Activated naive CD4-positive, alpha-beta T cell treated with anti-CD3 and anti-CD28 coated beads for 36 hours (primary cell): ENCODE measurements at regions not wholly inside any gene's neighbourhood (a gene's known extent, or its start where the extent isn't known, plus 50 kb on each side); places are given as distances from the start of the nearest gene placed in this dataset.
"Not testable (repeated sequence)": the region's sequence is repeated elsewhere in the genome, so short reads cannot be mapped to it uniquely, and the experiment has no call there.

Experiments
- CTCF ChIA-PET: fragments of 350-600 bp; sonication (Branson Sonifier 250); formaldehyde crosslinking; loops from one replicate; lab custom pipeline; 2021; ENCODE audit warnings: antibody characterized with exemption; lab: Charles Lee
- DNase-seq: peaks from one replicate; pipeline ENCODE4 v3.0.0-alpha.2; 2020
- H3K27ac Mint-ChIP-seq: one replicate; pipeline ENCODE4 v1.8.0; 2021; ENCODE audit warnings: mild to moderate bottlenecking, mixed read lengths
- H3K27me3 Mint-ChIP-seq: one replicate; pipeline ENCODE4 v1.8.0; 2021; ENCODE audit warnings: low read depth, mixed read lengths
- H3K36me3 Mint-ChIP-seq: one replicate; pipeline ENCODE4 v1.8.0; 2021; ENCODE audit warnings: low read depth, mixed read lengths
- H3K4me1 Mint-ChIP-seq: one replicate; pipeline ENCODE4 v1.8.0; 2021; ENCODE audit warnings: low read depth, mixed read lengths
- H3K4me3 Mint-ChIP-seq: one replicate; pipeline ENCODE4 v1.8.0; 2021; ENCODE audit warnings: mild to moderate bottlenecking, moderate library complexity, mixed read lengths
- H3K9me3 Mint-ChIP-seq: one replicate; pipeline ENCODE4 v1.8.0; 2021; ENCODE audit warnings: mixed read lengths
- intact Hi-C: fragments of 100-400 bp; cut with micrococcal nuclease; formaldehyde crosslinking; loops from one replicate; pipeline ENCODE4 v1.15.1; 2023

- intact Hi-C loops: no loop called here
- Mint-ChIP-seq H3K4me3 (no peak overlapping the region), H3K9me3 (peaks cover 1% of the 10 kb centered on the region), H3K36me3 (no peaks in the 10 kb centered on the region), H3K4me1 (no peaks in the 10 kb centered on the region), H3K27me3 (peaks cover 3% of the 10 kb centered on the region), H3K27ac (no peak overlapping the region)
- no peak for DNase-seq
- CTCF ChIA-PET: no interaction called here
Observed at GRCh38 chr5:161009817-161010216, 157.8 kb upstream of the ATP10B start.

GRCh38 chr5:161009194-161009593, 157.2 kb upstream of the ATP10B start:
- Mint-ChIP-seq H3K9me3 (peaks cover 5% of the 10 kb centered on the region), H3K4me1 (no peaks in the 10 kb centered on the region), H3K27ac (no peak overlapping the region), H3K4me3 (no peak overlapping the region), H3K27me3 (peaks cover 3% of the 10 kb centered on the region), H3K36me3 (no peaks in the 10 kb centered on the region)
- intact Hi-C loops: no loop called here
- CTCF ChIA-PET: no interaction called here
- DNase-seq: no peak

DNA sequence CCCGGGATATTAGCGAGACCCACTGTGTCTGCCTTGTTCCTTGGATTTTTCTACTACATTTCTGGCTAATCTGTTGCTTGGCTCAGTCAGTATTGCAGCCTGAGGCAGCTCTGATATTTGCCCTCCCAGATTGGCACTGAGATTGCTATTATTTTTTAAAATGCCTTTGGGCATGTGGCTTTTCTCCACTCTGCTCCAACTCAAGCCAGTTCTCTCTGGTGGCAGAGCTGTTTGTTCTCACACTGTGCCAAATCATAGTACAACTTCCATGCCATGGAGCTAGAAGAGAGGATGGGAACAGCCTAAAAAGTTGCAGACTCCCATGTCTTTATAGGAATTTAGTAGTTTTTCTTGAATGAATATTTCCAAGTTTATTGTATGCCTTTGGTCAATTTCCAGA, 155.9 kb upstream of the ATP10B start:
- intact Hi-C loops: no loop called here
- Mint-ChIP-seq H3K27ac (no peak overlapping the region), H3K4me1 (no peaks in the 10 kb centered on the region)

GRCh38 chr5:161002571-161003074, 150.6 kb upstream of the ATP10B start:
- Mint-ChIP-seq H3K36me3 (no peaks in the 10 kb centered on the region), H3K9me3 (peaks cover 16% of the 10 kb centered on the region), H3K4me1 (no peaks in the 10 kb centered on the region), H3K27ac (no peak overlapping the region), H3K4me3 (no peak overlapping the region), H3K27me3 (no peaks in the 10 kb centered on the region)
- DNase-seq: no peak
- intact Hi-C loops: no loop called here
- CTCF ChIA-PET: no interaction called here

More for the DNA sequence above, 155.9 kb upstream of the ATP10B start:
- Mint-ChIP-seq H3K27me3 (peaks cover 3% of the 10 kb centered on the region), H3K9me3 (peaks cover 11% of the 10 kb centered on the region), H3K4me3 (no peak overlapping the region), H3K36me3 (no peaks in the 10 kb centered on the region)
- CTCF ChIA-PET: interaction anchor here (0.8 kb wide), 1 partner anchor 570 kb away, joined by 3 read pairs; no protein-coding TSS in a partner anchor
- DNase-seq: no peak

DNA sequence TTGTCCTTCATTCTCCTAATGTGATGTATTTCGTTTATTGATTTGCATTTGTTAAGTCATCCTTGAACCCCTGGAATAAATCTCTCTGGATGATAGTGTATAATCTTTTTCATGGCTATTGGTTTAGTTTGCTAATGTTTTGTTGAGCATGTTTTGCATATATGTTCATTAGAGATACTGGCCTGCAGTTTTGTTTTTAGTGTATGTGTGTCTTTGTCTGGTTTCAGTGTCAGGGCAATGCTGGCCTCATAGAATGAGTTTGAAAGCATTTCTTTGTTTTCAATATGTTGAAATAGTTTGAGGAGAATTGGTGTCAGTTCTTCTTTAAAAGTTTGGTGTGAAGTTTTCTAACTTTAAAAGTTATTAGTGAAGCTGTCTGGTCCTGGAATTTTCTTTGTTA, 149.6 kb upstream of the ATP10B start:
- H3K27me3 Mint-ChIP-seq: no peaks in the 10 kb centered on the region
- H3K36me3 Mint-ChIP-seq: no peaks in the 10 kb centered on the region
- DNase-seq: no peak
- H3K27ac Mint-ChIP-seq: no peak overlapping the region
- peaks cover 16% of the 10 kb centered on the region for H3K9me3 Mint-ChIP-seq
- CTCF ChIA-PET: interaction anchor here (0.6 kb wide), 1 partner anchor 179 kb away, joined by 4 read pairs; no protein-coding TSS in a partner anchor
- no peak overlapping the region for H3K4me3 Mint-ChIP-seq
- no peaks in the 10 kb centered on the region for H3K4me1 Mint-ChIP-seq
- intact Hi-C loops: no loop called here

DNA sequence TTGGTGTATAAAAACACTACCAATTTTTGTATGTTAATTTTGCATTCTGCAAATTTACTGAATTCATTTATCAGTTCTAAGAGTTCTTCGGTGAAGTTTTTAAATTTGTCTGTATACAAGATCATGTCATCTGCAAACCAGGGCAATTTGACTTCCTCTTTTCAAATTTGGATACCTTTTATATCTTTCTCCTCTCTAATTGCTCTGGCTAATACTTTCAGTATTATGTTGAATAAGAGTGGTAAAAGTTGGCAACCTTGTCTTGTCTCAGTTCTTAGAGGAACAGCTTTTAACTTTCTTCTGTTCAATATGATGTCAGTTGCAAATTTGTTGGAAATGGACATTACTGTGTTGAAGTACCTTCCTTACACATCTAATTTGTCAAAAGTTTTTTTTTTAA, 149.1 kb upstream of the ATP10B start:
- H3K27ac Mint-ChIP-seq, CTCF ChIA-PET: not testable (repeated sequence)
- peaks cover 16% of the 10 kb centered on the region for H3K9me3 Mint-ChIP-seq

DNA sequence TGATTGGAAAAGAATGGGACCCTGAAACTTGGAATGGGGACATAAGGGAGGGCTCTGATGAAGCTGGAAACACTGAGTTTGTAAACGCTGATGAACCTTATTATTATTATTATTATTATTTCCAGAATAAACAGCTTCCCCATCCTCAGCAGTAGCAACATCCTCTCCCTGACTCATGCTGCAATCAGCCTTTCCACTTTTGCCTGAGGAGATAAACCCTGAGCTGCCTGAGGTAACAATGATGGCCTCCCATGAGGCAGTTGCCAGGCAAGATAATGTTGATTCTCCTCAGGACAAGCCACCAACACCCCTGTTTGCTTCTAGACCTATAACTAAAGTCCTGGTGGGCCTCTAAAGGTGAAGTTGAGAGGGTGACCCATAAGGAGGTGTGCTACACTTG, 139.2 kb upstream of the ATP10B start:
- intact Hi-C loops: no loop called here
- no peak overlapping the region for H3K27ac Mint-ChIP-seq
- no peaks in the 10 kb centered on the region for H3K4me1 Mint-ChIP-seq
- peaks cover 9% of the 10 kb centered on the region for H3K27me3 Mint-ChIP-seq
- no peak overlapping the region for H3K4me3 Mint-ChIP-seq
- H3K9me3 Mint-ChIP-seq: no peaks in the 10 kb centered on the region
- H3K36me3 Mint-ChIP-seq: no peaks in the 10 kb centered on the region
- DNase-seq: no peak
- CTCF ChIA-PET: no interaction called here

More for the DNA sequence above, 149.1 kb upstream of the ATP10B start:
- H3K36me3 Mint-ChIP-seq, DNase-seq, H3K27me3 Mint-ChIP-seq, intact Hi-C loops, H3K4me3 Mint-ChIP-seq, H3K4me1 Mint-ChIP-seq: not testable (repeated sequence)

GRCh38 chr5:160979385-160979784, 127.4 kb upstream of the ATP10B start:
- no peak overlapping the region for H3K27ac Mint-ChIP-seq
- H3K36me3 Mint-ChIP-seq: no peaks in the 10 kb centered on the region
- CTCF ChIA-PET: no interaction called here
- no peaks in the 10 kb centered on the region for H3K4me1 Mint-ChIP-seq
- intact Hi-C loops: no loop called here
- no peak for DNase-seq
- peaks cover 2% of the 10 kb centered on the region for H3K27me3 Mint-ChIP-seq
- peaks cover 2% of the 10 kb centered on the region for H3K9me3 Mint-ChIP-seq
- H3K4me3 Mint-ChIP-seq: no peak overlapping the region

DNA sequence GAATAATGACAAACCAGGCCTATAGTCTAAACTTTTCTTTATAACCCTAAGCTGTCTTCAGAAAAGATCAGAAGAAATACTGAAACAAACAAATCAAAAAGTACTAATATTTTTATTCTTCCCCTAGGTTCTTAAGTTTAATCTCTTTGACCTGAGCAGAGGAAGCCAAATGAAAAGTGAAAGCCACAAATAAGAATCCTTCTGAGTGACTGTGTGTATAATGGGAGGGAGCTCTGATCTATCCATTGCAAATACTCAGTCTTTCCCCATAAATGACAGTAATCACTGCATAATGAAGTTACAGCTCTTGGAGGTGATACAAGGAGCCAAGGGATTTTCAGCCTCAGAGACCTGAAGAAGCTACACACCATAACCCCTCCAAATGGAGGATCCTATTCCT, 126.9 kb upstream of the ATP10B start:
- Mint-ChIP-seq H3K9me3 (peaks cover 2% of the 10 kb centered on the region), H3K27me3 (peaks cover 2% of the 10 kb centered on the region), H3K27ac (no peak overlapping the region), H3K4me3 (no peak overlapping the region), H3K4me1 (no peaks in the 10 kb centered on the region), H3K36me3 (no peaks in the 10 kb centered on the region)
- intact Hi-C loops: no loop called here
- CTCF ChIA-PET: no interaction called here
- DNase-seq: no peak

GRCh38 chr5:160976181-160976580, 124.2 kb upstream of the ATP10B start:
- no peaks in the 10 kb centered on the region for H3K27me3 Mint-ChIP-seq
- no peak for DNase-seq
- peaks cover 2% of the 10 kb centered on the region for H3K9me3 Mint-ChIP-seq
- no peak overlapping the region for H3K4me3 Mint-ChIP-seq
- H3K4me1 Mint-ChIP-seq: no peaks in the 10 kb centered on the region
- CTCF ChIA-PET: no interaction called here
- intact Hi-C loops: no loop called here
- H3K36me3 Mint-ChIP-seq: no peaks in the 10 kb centered on the region
- H3K27ac Mint-ChIP-seq: no peak overlapping the region

- no peak overlapping the region for H3K27ac Mint-ChIP-seq
- intact Hi-C loops: loop anchor here (5.0 kb wide), 1 partner anchor 533 kb away; no protein-coding TSS in a partner anchor
- H3K4me3 Mint-ChIP-seq: no peak overlapping the region
- no peaks in the 10 kb centered on the region for H3K4me1 Mint-ChIP-seq
- H3K9me3 Mint-ChIP-seq: no peaks in the 10 kb centered on the region
- no peaks in the 10 kb centered on the region for H3K36me3 Mint-ChIP-seq
- no peak for DNase-seq
- peaks cover 2% of the 10 kb centered on the region for H3K27me3 Mint-ChIP-seq
- CTCF ChIA-PET: interaction anchor here (0.9 kb wide), 1 partner anchor 161 kb away, joined by 3 read pairs; no protein-coding TSS in a partner anchor
Observed at GRCh38 chr5:160970605-160971191, 118.7 kb upstream of the ATP10B start.

- Mint-ChIP-seq H3K36me3 (no peaks in the 10 kb centered on the region), H3K9me3 (no peaks in the 10 kb centered on the region), H3K27me3 (peaks cover 2% of the 10 kb centered on the region), H3K4me1 (no peaks in the 10 kb centered on the region), H3K27ac (no peak overlapping the region), H3K4me3 (no peak overlapping the region)
- intact Hi-C loops: loop anchor here (5.0 kb wide), 1 partner anchor 532 kb away; no protein-coding TSS in a partner anchor
- CTCF ChIA-PET: interaction anchor here (0.6 kb wide), 1 partner anchor 505 kb away, joined by 4 read pairs; no protein-coding TSS in a partner anchor
- DNase-seq: no peak
Observed at GRCh38 chr5:160969645-160970044, 117.6 kb upstream of the ATP10B start.

DNA sequence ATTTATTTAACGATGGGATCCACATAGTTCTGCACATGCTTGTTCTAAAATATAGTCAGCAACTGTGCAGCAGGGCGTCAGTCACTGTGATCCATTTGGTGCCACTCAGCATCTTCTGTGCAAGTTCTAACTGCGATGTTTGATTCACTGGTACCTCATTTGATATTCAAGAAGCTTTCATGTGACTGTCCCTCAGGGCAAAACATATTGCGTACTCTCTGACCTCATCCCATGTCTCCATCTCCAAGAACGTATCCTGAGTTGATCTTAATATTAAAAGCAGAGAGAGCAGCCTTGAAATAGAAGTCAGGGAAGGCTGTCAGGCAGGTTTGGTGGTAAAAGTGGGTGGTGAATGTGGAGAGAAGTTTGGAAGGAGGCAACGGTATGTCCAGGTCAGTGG, 116.5 kb upstream of the ATP10B start:
- Mint-ChIP-seq H3K27ac (no peak overlapping the region), H3K27me3 (peaks cover 4% of the 10 kb centered on the region), H3K4me1 (no peaks in the 10 kb centered on the region), H3K4me3 (no peak overlapping the region), H3K9me3 (no peaks in the 10 kb centered on the region), H3K36me3 (no peaks in the 10 kb centered on the region)
- intact Hi-C loops: no loop called here
- DNase-seq: no peak
- CTCF ChIA-PET: no interaction called here
